ENCODE measurements at regions not wholly inside any gene's neighbourhood (a gene's known extent, or its start where the extent isn't known, plus 50 kb on each side); places are given as distances from the start of the nearest gene placed in this dataset.

DNA sequence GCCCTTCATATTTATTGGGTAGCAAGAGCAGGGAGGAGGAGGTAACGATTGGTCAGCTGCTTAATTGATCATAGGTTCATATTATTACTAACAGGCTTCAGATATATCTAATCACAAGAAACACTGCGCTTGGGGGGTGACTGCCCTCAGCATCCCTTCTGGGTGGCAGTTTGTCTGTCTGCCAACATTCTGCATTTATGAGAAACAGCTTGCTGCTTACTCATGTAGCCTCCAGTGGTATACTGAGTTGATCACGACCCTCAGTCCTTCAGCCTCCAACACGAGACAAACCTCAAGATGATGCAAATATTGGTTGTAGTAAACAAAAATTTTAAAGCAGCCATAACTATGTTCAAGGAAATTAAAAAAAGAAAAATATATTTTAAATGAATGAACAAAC is 657.8 kb upstream of the PHF14 start:
- H3K4me1 ChIP-seq (ENCODE audit: insufficient read depth, low read length, severe bottlenecking) = no peaks in the 10 kb centered on the region
- H3K4me2 ChIP-seq (ENCODE audit: low read length) = no peak overlapping the region
- H3K9me3 ChIP-seq (ENCODE audit: low read length) = no peaks in the 10 kb centered on the region
- H2AFZ ChIP-seq (ENCODE audit: low read length) = no peak overlapping the region
- no peaks in the 10 kb centered on the region for H3K79me2 ChIP-seq (ENCODE audit: insufficient read depth, low read length)
- no peaks in the 10 kb centered on the region for H3K36me3 ChIP-seq (ENCODE audit: insufficient read depth, low read length)
- H4K20me1 ChIP-seq (ENCODE audit: insufficient read depth, low read length) = no peaks in the 10 kb centered on the region
- H3K9me2 ChIP-seq (ENCODE audit: low read depth, low read length) = no peaks in the 10 kb centered on the region
- no peak overlapping the region for H3K27ac ChIP-seq (ENCODE audit: low read depth, low read length, poor library complexity, severe bottlenecking)
- TF ChIP-seq, protein P1, sequence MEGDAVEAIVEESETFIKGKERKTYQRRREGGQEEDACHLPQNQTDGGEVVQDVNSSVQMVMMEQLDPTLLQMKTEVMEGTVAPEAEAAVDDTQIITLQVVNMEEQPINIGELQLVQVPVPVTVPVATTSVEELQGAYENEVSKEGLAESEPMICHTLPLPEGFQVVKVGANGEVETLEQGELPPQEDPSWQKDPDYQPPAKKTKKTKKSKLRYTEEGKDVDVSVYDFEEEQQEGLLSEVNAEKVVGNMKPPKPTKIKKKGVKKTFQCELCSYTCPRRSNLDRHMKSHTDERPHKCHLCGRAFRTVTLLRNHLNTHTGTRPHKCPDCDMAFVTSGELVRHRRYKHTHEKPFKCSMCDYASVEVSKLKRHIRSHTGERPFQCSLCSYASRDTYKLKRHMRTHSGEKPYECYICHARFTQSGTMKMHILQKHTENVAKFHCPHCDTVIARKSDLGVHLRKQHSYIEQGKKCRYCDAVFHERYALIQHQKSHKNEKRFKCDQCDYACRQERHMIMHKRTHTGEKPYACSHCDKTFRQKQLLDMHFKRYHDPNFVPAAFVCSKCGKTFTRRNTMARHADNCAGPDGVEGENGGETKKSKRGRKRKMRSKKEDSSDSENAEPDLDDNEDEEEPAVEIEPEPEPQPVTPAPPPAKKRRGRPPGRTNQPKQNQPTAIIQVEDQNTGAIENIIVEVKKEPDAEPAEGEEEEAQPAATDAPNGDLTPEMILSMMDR (IDR thresholded peaks at IDR 0.05; ENCODE audit: low read length) = no peak
- TF ChIP-seq EZH2 (IDR thresholded peaks at IDR 0.05; ENCODE audit: borderline replicate concordance, low read length) = no peak
- no peak overlapping the region for H3K9ac ChIP-seq (ENCODE audit: low read length)
- no peak overlapping the region for H3K4me3 ChIP-seq (ENCODE audit: low read depth, low read length, poor library complexity, severe bottlenecking)
- no peaks in the 10 kb centered on the region for H3F3A ChIP-seq (ENCODE audit: insufficient read depth, low read length)
- no peaks in the 10 kb centered on the region for H3K27me3 ChIP-seq (ENCODE audit: insufficient read depth, low read length)

DNA sequence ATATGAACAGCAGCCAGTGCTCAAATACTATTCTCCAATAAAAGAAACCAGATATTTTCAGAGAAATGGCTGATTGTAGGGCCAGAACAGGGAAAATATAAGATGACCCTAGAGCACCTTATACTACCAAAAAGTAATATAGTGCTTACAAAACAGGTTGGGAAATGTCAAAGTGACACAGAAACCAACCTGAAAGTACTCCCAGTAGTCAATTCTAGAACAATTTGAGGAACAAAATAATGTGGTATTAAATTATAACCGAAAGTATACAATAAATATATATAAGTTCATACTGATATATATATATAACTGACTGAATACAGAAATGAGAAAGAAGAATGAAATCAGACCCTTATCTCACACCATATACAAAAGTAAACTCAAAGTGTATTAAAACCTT is 657.2 kb upstream of the PHF14 start:
- no peak for TF ChIP-seq EZH2 (IDR thresholded peaks at IDR 0.05; ENCODE audit: borderline replicate concordance, low read length)
- TF ChIP-seq, protein P1 (IDR thresholded peaks at IDR 0.05; ENCODE audit: low read length) = no peak
- no peak overlapping the region for H3K27ac ChIP-seq (ENCODE audit: low read depth, low read length, poor library complexity, severe bottlenecking)
- no peak overlapping the region for H3K4me3 ChIP-seq (ENCODE audit: low read depth, low read length, poor library complexity, severe bottlenecking)
- H3K9ac ChIP-seq (ENCODE audit: low read length) = no peak overlapping the region
- H3K9me2 ChIP-seq (ENCODE audit: low read depth, low read length) = no peaks in the 10 kb centered on the region
- no peaks in the 10 kb centered on the region for H3K9me3 ChIP-seq (ENCODE audit: low read length)
- H3K27me3 ChIP-seq (ENCODE audit: insufficient read depth, low read length) = no peaks in the 10 kb centered on the region
- no peaks in the 10 kb centered on the region for H3K36me3 ChIP-seq (ENCODE audit: insufficient read depth, low read length)
- no peaks in the 10 kb centered on the region for H3K79me2 ChIP-seq (ENCODE audit: insufficient read depth, low read length)
- no peak overlapping the region for H2AFZ ChIP-seq (ENCODE audit: low read length)
- H3K4me1 ChIP-seq (ENCODE audit: insufficient read depth, low read length, severe bottlenecking) = no peaks in the 10 kb centered on the region
- no peaks in the 10 kb centered on the region for H4K20me1 ChIP-seq (ENCODE audit: insufficient read depth, low read length)
- H3F3A ChIP-seq (ENCODE audit: insufficient read depth, low read length) = no peaks in the 10 kb centered on the region
- no peak overlapping the region for H3K4me2 ChIP-seq (ENCODE audit: low read length)

DNA sequence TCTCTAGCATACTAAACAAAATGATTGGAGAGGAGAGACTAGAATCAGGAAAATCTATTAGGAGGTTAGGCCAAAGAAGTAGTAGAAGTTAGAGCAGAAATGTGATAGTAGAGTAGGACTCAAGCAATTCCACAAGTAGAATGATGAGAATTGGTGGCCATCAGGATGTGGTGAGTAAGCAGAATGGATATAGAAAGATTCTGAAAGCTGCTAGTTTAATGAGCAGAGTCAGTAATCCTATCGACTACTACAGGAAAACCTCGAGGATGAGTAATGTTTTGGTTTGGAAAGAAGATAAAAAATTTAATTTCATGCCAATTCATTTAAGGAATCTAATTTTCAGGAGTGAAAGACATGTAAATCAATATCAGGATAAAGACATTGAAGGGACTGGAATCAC is 648.3 kb upstream of the PHF14 start:
- TF ChIP-seq, protein P1 (IDR thresholded peaks at IDR 0.05; ENCODE audit: low read length) = no peak
- TF ChIP-seq EZH2 (IDR thresholded peaks at IDR 0.05; ENCODE audit: borderline replicate concordance, low read length) = no peak
- no peak overlapping the region for H3K9ac ChIP-seq (ENCODE audit: low read length)
- no peaks in the 10 kb centered on the region for H4K20me1 ChIP-seq (ENCODE audit: insufficient read depth, low read length)
- H2AFZ ChIP-seq (ENCODE audit: low read length) = no peak overlapping the region
- no peaks in the 10 kb centered on the region for H3K79me2 ChIP-seq (ENCODE audit: insufficient read depth, low read length)
- H3K27ac ChIP-seq (ENCODE audit: low read depth, low read length, poor library complexity, severe bottlenecking) = no peak overlapping the region
- H3F3A ChIP-seq (ENCODE audit: insufficient read depth, low read length) = no peaks in the 10 kb centered on the region
- H3K9me2 ChIP-seq (ENCODE audit: low read depth, low read length) = no peaks in the 10 kb centered on the region
- H3K27me3 ChIP-seq (ENCODE audit: insufficient read depth, low read length) = no peaks in the 10 kb centered on the region
- H3K4me2 ChIP-seq (ENCODE audit: low read length) = no peak overlapping the region
- H3K36me3 ChIP-seq (ENCODE audit: insufficient read depth, low read length) = no peaks in the 10 kb centered on the region
- H3K9me3 ChIP-seq (ENCODE audit: low read length) = no peaks in the 10 kb centered on the region
- H3K4me1 ChIP-seq (ENCODE audit: insufficient read depth, low read length, severe bottlenecking) = no peaks in the 10 kb centered on the region
- H3K4me3 ChIP-seq (ENCODE audit: low read depth, low read length, poor library complexity, severe bottlenecking) = no peak overlapping the region

Data from OCI-LY1 (cell line).